ENCODE measurements at regions not wholly inside any gene's neighbourhood (a gene's known extent, or its start where the extent isn't known, plus 50 kb on each side); places are given as distances from the start of the nearest gene placed in this dataset.

DNA sequence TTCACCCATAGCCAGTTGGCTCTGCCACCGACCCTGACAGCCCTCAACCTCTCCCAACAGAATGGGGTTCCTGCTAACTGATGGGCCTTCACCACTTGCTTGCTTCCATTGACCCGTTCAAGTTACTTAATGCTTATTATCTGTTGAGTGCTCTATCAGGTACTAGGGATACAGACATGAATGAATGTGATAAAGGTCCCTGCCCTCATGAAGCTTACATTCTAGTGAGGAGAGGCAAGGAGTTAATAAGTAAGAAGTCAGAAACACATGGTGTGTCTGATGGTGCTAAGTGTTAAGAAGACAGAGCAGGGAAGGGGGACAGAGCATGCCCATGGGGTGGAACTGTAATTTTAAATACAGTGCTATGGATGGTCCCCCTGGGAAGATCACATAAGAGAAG, 107.5 kb upstream of the JUN start:
- DNase-seq (ENCODE audit: low spot score): no peak

DNA sequence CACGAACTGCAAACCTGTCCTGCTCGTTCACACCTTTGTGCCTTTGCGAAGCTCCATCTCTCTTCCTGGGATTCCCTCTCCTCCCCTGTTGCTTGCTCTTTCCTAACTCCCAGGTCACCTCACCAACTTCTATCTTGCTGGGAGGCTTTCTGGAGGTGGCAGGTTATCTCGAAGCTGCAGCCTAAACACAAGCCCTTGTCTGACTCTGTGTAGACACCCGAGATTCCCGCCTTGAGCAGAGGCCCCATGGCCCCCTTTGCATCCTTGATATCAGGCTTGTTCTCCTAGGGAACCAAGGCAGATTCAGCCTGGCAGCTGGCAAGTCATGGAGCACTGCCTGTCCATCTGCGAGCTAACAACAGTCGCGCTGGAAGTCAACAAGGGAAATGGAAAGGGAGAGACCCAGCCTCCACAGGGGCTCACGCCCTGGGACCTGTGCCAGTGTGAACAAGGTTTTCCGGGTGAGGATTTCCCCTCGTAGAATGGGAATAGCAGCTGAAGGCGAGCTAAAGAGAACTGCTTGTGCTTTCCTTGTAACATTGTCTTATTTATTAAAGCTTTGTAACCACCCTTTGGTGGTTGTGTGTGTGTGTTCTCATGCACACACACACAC, 109.5 kb upstream of the JUN start:
- no peak for DNase-seq (ENCODE audit: low spot score)

DNA sequence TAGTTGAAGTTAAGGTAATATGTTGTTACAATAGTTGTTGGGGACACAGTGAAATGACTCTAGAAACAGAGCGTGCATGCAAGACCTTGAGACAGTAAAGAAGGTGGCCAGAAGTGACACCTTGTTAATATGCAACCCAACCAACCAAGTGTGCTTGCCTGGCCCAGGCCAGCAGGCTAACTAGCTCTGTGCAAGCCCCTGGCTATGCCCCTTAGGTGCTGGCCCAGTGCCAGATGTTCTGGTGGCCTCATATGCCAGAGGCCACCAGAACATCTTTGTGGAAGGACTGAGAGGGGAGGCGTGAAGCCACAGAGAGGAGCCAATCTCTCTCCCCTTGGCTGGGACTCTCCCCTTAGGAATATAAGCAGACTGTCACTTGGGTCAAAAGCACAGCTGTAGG, 111.2 kb upstream of the JUN start:
- DNase-seq (ENCODE audit: low spot score): no peak

DNA sequence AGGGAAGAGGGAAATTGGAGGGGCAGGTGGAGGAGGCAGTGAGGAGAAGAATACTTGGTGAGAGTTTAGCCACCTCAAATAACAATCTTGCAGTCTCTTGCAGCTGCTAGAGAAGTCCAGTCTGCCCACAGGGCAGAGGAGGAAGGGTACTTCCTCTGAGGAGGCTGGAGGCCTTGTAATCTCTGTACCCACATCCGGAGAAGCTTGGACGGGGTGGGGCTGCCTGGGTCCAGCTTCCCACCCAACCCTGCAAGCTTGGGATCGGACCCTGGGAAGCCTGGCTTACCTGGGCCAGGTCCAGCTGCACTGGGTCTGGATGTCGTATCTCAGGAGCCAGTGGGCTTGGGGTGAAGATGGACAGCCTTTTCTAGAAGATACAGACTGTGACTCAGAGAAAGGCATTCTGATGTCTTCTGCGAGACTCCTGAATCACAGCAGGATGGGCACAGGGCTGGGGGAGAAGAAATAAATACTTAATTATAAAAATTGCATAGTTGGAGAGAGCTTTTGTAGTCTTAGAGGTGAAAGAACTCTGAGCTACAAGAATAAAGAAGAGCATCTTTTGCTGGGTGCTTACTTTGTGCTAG, 111.8 kb upstream of the JUN start:
- no peak for DNase-seq (ENCODE audit: low spot score)

DNA sequence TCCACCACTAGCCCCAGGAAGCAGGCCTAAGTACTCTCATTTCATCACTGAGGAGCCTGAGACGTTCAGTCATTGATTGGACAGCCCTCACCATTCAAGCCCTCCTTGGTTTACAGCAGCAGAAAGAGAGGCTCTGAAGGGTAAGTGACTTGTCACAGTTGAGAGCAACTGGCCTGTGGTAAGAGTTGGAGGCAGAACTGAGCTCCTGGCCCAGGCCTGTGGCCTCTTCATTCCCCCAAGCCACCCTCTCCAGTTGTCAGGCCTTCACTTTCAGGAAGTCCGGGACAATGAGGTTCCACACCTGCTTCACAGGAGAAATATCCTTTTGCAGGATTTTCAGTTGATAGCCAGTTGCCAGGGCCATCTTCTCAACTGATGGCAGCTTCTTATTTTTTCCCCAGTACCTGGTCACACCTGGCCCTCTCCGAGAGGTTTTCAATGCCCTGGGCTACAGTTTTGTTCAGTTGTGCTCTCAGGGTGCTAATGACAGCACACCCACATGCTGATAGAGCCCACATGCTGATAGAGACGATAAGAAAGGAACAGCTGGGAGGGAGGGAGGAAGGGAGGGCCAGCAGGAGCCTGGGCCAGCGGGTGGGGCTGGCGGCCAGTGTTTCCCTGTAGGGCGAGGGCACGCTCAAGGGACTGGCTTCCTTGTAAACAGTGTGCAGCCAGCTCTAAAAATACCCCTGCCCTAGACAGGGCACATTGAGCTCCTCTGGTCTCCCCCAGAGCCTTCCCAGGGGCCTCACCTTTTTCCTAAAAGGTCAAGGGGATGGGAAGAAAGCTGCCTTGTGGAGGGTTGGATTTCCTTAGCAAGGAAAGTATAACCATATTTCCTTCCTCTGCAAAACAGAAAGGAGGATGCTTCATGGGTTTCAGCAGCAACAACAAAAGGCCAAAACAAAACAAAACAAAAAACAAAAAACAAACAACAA, 112.7 kb upstream of the JUN start:
- DNase-seq (ENCODE audit: low spot score): no peak

DNA sequence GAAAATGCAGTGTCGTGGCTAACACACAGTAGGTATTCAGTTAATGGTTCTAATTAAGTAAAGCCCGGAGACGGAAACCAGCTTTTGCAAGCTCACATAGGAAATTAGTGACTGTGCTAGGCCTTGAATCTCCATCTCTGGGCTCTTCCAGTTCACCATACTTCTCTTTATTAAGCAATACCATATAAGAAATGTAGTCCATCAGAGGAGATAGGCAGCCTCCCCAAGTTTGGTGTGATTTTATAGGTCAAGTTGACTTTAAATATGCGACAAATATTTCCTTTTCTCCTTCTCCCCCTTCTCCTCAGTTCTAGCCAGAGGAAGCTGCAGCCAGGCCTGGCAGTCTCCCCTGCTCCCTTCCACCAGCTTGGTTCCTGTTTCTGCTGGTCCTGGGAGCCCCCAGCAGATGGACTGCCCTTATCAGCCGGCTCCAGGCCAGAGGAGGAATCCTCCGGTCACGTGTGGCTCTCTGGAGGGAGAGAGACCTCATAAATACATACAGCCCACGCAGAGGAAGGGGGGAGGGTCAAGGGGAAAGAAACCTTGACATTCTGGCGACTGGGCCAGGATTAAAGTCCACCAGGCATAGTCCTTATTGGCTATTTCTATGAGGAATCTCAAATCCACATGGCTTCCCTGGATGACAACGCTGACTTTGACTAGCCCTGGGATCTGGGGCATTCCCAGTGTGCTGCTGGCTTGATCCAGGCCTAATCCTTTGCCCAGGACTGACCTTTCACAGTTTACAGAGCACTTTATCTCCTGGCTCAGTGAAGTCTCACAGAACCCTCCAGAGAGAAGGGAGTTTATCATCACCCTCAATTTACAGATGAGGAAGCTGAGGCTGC, 115.1 kb upstream of the JUN start:
- DNase-seq (ENCODE audit: low spot score): no peak

DNA sequence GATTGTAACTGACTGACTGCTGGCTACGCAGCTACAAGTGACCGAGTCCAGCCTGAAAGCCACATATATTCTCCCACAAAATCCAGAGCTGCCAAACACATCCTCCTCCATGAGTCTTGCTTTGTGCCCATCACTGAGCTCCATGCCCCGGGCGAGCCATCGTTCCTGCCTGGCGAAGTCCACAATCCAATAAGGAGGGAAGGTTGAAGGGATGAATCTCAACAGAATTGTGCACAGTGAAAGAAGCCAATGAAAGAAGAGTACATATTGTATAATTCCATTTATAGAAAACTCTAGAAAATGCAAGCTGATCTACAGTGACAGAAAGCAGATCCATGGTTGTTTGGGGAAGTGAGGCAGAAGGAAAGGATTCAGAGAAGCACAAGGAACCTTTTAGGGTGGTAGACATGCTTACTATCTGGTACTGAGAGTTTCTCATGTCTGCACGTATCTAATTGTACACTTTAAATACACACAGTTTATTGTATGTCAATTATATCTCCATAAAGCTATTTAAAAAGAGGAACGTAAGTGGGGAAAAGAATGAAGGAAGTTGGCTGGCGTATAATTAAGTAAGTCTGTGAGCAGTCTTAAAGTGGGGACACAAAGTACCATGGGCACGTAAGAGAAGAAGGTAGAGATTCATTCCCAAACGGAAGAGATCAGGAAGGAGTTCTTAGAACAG, 115.9 kb upstream of the JUN start:
- no peak for DNase-seq (ENCODE audit: low spot score)

DNA sequence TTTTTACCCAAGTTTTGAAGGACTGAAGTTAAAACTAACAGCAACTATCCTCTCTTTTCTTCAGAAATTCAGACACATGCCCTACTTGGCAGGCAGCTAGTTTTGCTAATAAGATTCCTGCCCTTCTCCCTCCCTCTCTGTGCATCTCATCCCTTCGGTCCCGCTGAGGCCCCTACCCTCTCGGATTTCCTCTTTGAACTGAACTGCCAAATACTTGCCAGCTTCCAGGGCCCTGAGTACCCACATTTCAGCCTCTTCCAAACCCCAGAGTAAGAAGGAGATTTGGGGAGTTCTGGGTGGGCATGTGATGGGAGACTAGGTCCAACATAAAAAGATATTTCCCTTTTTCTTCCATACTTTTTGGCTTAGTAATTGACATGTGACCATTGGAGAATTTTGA, 116.5 kb upstream of the JUN start:
- DNase-seq (ENCODE audit: low spot score): no peak

DNA sequence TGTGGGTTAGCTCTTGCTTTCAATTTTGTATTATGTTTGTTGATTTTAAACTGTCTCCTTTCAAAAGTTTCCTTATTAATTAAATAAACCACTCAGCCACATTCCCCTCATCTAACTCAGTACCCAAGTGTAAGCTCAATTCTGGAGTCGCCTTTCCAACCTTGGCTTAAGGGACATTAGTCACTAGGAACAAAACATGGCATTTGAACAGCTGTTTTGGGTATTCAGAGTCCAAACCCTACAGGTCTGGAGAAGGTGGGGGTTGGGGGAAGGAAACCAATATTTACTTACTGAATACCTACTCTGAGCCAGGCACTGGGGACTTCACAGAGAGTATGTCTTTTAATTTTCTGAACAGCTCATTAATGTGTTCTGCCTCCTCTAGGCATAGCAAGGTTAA, 117.2 kb upstream of the JUN start:
- no peak for DNase-seq (ENCODE audit: low spot score)

DNA sequence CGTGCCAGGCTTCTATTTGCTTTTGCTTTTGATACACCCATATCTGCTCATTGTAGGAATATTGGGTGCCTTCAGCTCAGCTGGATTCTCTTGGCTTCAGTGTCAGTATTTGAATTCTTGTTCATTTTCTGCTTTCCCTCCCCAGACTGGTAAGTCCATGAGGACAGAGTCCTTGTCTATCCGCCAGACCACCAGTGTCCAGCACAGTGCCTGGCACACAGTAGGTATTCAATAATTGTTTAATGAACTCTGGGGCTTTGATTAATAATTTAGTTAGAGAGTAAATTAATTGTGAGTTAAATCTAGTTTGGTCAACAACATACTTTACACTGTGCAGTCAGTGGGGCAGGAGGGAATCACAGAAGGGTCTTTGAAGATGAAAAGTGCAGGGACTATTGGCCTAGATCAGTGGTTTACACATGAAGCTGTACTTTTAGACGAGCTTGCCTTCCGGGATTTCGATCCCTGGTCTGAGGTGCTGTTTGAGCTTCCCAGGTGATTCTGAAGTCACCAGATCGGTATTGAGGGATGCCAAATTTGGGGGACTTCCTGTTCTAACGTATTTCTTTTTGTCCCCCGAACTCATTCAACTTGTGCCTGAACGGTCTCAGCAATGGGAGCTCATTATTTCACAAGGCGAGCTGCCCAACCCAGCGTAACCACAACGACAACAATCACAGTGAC, 119.1 kb upstream of the JUN start:
- no peak for DNase-seq (ENCODE audit: low spot score)

DNA sequence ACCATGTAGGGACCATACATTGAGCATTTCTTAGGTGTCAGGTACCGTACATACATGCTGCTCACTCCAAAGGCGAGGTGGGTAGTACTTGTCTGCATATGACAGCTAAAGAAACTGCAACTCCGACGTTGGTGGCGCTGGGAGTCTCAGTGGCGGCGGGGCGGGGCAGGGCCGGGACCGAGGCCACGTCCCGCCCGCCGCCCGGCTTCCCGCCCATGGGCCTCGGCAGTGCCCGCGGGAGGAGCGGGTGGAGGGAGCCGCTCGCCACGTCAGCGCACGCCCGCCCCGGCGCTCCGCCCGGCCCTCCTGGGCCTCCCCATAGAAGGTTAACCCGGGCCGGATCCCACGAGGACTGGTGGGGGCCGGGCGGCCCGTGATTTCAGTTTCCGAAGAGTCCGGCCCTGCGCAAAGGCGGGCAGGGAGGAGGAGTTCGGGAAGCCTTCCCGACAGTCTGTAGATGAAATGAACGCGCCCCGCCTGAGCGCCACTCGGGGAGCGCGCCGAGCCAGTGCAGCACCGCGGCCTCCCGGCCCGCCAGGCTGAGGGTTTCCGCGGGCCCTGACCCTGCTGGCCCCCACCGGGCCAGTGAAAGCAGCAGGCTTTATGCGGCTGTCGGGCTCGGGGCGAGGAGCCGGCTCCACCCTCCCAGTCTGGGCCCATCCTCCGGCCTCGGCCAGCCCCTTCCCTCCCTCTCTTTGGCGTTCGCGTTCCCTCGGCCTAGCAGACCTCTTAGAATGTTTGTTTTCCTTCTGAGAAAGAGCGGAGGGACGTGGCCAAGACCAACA, 119.9 kb upstream of the JUN start:
- peak; percentile 77 for DNase-seq (ENCODE audit: low spot score)

DNA sequence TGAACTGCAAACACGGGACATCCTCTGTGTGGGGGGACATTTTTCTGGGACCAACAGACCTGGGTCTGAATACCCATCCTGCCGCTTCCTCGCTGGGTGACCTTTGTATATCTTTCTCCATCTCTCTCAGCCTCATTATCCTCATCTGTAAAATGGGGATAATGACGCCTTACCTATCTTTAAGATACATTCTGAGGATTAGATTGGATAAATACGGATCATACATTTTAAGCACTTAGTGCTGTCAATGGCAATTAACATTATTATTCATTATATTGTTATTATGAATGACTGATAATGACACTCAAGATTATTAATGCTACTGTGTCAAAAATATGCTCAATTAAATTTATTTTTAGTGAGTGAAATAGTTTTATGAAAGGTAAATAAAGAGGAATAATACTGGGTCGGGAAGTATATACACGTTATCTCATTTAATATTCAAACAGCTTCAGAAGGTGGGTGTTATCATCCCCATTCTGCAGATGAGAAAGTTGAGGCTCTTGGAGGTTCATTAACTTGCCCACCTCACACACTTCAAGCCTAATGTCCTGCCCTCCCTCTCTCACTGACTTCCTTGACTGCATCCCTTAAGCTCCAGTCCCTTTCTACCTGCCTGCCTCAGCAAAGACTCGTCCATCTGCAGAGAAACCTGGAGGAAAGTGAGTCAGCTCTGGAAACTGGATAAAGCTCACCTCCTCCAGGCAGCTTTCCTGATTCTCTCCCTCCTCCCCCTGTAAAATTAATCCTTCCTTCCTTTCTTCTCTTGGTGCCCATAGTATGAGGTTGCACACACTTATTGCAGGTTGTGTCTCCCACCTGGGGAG, 120.7 kb upstream of the JUN start:
- peak; percentile 14 for DNase-seq (ENCODE audit: low spot score)

DNA sequence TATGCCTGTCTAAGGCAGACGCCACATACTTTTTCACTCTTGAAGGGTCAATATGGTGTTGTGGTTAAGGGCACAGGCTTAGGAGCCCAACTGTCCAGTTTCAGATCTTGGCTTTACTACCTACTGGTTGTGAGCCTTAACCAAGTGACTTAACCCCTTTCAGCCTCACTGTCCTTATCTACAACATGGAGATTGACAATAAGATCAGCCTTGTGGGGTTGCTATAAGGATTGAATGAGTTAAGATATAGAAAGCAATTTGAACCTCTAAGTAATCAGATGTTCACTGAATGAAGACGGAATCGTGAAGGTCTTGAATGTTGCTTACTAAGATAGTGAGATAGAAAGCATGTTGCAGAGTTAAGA, 121.3 kb upstream of the JUN start:
- peak; percentile 17 for DNase-seq (ENCODE audit: low spot score)

DNA sequence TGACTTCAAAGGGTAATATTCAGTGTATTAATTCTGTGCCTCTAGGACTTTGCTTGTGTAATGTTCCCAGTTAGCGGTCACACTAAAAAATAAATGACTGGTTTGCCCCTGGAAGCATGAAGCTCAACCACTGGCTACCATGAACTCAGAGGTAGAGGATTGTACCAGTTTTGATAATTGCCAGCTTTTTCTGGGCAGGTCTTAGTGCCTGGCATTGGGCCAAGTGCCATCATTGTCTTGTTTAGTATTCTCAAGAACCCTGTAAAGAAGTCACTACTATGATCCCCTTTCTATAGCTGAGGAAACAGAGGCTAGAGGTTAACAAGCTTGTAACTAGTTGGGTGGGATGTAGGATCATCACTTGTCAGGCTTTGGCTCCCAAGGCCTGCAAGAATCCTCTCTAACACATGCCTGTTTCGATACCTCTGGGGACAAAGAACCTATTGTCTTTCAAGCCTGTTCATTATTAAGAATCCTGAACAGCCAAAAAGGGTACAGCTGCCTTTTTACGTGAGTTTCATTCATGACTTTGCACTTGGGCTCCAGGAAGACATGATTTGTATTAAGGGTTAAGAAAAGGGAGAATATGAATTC, 121.9 kb upstream of the JUN start:
- peak; percentile 13 for DNase-seq (ENCODE audit: low spot score)

DNA sequence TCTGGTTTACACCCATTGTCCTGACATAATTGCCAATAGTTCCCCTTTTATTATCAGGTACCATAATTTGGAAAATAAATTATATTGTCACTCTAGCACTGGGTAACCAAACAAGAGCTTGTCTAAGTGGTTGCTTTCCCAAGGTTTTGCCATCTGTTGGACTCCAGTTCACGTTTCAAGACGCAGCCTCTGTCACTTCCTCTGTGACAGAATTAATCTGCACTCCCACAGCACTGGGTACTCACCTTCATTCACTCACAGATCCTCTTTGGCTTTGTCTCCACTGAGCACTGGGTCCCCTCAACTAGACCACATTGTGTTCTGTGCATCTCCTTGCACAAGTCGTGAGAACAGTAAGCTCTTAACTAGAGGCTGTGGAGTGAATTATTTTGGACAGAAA, 123.6 kb upstream of the JUN start:
- DNase-seq (ENCODE audit: low spot score): no peak

DNA sequence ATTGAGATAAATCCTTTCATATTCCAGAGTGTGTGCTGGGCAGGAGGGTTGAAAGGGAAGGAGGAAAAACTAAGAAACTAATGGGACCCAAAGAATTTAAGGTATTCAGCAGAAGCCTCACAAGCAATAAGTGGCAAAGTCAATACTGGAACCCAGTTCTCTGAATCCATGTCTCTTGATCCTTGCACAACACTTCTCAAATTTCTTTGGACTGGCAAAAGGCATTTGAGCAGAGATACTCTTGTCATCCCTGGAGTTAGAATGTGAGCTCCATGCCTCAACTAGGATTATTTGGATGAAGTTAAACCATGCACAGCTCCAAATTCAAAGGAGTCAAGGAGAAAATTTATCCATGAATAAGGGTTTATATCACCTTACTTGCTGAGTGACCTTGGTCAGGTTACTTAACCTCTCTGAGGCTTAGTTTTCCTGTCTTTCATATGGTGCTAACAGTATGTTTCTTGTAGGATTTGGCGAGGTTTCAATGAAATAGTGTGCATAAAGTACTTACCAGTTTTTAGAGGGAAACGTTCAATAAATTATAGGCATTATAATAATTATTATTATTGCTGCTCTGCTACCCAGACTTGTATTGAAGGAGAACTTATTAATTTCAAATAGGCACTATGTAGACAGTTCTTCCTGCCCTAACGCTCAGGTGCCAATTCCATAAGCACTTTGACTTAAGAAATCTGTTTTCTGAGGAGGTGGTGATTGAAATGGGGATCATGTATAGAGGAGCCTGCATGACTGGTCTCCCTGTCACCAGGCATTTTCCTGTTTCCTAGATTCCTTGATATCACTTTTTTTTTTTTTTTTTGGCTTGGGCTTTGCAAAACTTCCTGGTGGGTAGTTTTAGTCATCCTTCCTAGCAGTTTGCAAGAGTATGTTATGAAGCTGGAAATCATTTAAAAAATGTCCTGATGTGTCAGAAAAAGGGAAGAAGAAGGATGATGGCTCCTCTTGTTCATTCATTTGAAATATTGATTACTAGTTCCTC, 125.0 kb upstream of the JUN start:
- DNase-seq (ENCODE audit: low spot score): peak; percentile 1

DNA sequence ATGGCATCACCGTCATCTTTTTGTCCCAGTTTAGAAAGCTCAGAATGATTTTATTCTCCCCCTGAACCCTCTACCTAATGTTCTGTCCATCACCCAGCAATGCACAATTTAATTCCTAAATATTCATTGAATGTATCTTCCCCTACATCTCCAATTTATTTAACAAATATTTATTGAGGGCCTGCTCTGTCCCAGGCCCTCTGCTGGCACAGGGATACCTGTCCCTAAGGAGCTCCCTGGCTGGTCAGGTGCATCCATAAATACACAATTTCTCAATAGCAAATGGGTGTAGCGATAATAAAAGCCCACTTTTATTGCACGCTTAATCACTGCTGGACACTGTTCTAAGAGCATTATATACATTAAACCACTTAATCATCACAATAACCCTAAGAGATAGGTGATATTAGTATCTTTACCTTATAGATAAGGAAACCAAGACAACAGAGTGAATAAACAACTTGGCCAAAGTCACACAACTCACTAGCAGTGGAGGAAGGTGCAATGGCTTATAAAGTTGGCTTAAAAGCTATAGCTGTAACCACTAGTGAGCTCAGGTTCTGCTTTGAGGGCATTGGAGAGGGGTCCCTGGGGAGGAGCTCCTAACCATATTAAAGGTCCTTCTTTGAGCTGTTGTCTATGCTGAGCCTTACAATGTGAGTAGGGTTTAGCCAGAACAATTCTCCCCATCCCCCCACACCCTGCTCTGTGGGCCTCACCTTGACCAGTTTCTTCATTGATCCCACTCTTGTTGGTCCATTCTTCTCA, 126.3 kb upstream of the JUN start:
- peak; percentile 3 for DNase-seq (ENCODE audit: low spot score)
